SJSA1 (cell line): ENCODE measurements at regions not wholly inside any gene's neighbourhood (a gene's known extent, or its start where the extent isn't known, plus 50 kb on each side); places are given as distances from the start of the nearest gene placed in this dataset.

ENCODE experiments used
- DNase-seq, 2 experiments: peaks; one replicate each; pipeline ENCODE4 v3.0.0-alpha.2; 2015 to 2020; ENCODE audit warnings: low spot score in 2 of 2, low read depth in 1 of 2
- H3K27ac ChIP-seq: fragments of 250-450 bp; sonication (Bioruptor Pico); 2 replicates; pipeline ENCODE4 v1.5.1; 2020; ENCODE audit warnings: mild to moderate bottlenecking, moderate library complexity
- H3K27me3 ChIP-seq: fragments of 250-450 bp; sonication (Bioruptor Pico); replicated peaks from 2 replicates; pipeline ENCODE4 v1.5.1; 2020; ENCODE audit warnings: mild to moderate bottlenecking, moderate library complexity
- H3K36me3 ChIP-seq: fragments of 250-450 bp; sonication (Bioruptor Pico); 2 replicates; pipeline ENCODE4 v1.5.1; 2020; ENCODE audit warnings: mild to moderate bottlenecking
- H3K4me1 ChIP-seq: fragments of 250-450 bp; sonication (Bioruptor Pico); replicated peaks from 2 replicates; pipeline ENCODE4 v1.6.1; 2021; ENCODE audit warnings: mild to moderate bottlenecking
- H3K4me3 ChIP-seq: fragments of 250-450 bp; sonication (Bioruptor Pico); 2 replicates; pipeline ENCODE4 v1.5.1; 2020; ENCODE audit warnings: mild to moderate bottlenecking
- H3K9me3 ChIP-seq: fragments of 250-450 bp; sonication (Bioruptor Pico); replicated peaks from 2 replicates; pipeline ENCODE4 v1.5.1; 2020; ENCODE audit warnings: mild to moderate bottlenecking

- Histone ChIP-seq H3K9me3 (no peaks in the 10 kb centered on the region), H3K36me3 (no peaks in the 10 kb centered on the region), H3K4me1 (no peaks in the 10 kb centered on the region), H3K27ac (no peak overlapping the region), H3K4me3 (no peak overlapping the region), H3K27me3 (no peaks in the 10 kb centered on the region)
- DNase-seq, result no peak
These were observed 193.9 kb upstream of the ID4 start for GRCh38 chr6:19643287-19643686.

GRCh38 chr6:19643713-19644112 is 193.5 kb upstream of the ID4 start:
- Histone ChIP-seq H3K4me3 (no peak overlapping the region), H3K27ac (no peak overlapping the region), H3K27me3 (no peaks in the 10 kb centered on the region), H3K9me3 (no peaks in the 10 kb centered on the region), H3K4me1 (no peaks in the 10 kb centered on the region), H3K36me3 (no peaks in the 10 kb centered on the region)
- no peak for DNase-seq

GRCh38 chr6:19655744-19656143 is 181.4 kb upstream of the ID4 start:
- no peaks in the 10 kb centered on the region for H3K36me3 ChIP-seq

GRCh38 chr6:19660123-19660910 is 176.9 kb upstream of the ID4 start:
- peaks cover 11% of the 10 kb centered on the region; the same call in 1 of the 2 replicates for H3K27me3 ChIP-seq
- H3K27ac ChIP-seq, result no peak overlapping the region
- no peak for DNase-seq
- 0 out of 2 replicates have a peak, but pooled peaks cover 3% of the 10 kb centered on the region for H3K9me3 ChIP-seq
- no peaks in the 10 kb centered on the region; the same call in 1 of the 2 replicates for H3K4me1 ChIP-seq
- H3K36me3 ChIP-seq, result no peaks in the 10 kb centered on the region
- no peak overlapping the region for H3K4me3 ChIP-seq

More at GRCh38 chr6:19655744-19656143, 181.4 kb upstream of the ID4 start:
- H3K27ac ChIP-seq, result no peak overlapping the region
- H3K9me3 ChIP-seq, result 0 out of 2 replicates have a peak, but pooled peaks cover 3% of the 10 kb centered on the region
- peaks cover 5% of the 10 kb centered on the region; the same call in 1 of the 2 replicates for H3K27me3 ChIP-seq
- no peaks in the 10 kb centered on the region for H3K4me1 ChIP-seq
- DNase-seq, result no peak
- H3K4me3 ChIP-seq, result no peak overlapping the region

- DNase-seq, result no peak
These were observed 174.3 kb upstream of the ID4 start for GRCh38 chr6:19662911-19663310.

DNA sequence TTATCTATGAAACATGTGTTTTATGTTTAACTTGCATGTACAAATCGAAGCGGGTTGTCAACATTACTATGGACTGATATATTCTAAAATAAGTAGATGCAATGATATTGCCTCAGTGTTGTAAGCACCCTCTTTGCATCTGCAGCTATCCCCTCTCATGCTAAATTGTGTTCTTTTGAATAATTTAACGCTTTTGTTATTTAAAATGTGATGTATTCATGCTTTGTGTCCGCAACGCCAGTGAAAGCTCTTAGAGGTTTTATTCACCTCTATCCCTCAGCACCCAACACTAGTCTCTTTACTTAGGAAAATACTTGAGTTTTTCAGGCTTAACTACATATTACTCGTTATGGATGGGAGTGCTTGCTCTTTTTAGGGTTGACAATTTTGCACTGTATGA is 173.7 kb upstream of the ID4 start:
- H3K4me3 ChIP-seq, result no peak overlapping the region
- H3K36me3 ChIP-seq, result no peaks in the 10 kb centered on the region
- no peaks in the 10 kb centered on the region for H3K9me3 ChIP-seq
- H3K27me3 ChIP-seq, result peaks cover 14% of the 10 kb centered on the region; the same call in 1 of the 2 replicates
- DNase-seq, result no peak
- peaks cover 5% of the 10 kb centered on the region for H3K4me1 ChIP-seq
- no peak overlapping the region for H3K27ac ChIP-seq

More at GRCh38 chr6:19662911-19663310, 174.3 kb upstream of the ID4 start:
- H3K4me3 ChIP-seq, result no peak overlapping the region
- no peak overlapping the region for H3K27ac ChIP-seq
- peaks cover 14% of the 10 kb centered on the region; the same call in 1 of the 2 replicates for H3K27me3 ChIP-seq
- H3K36me3 ChIP-seq, result no peaks in the 10 kb centered on the region
- no peaks in the 10 kb centered on the region for H3K9me3 ChIP-seq
- no peaks in the 10 kb centered on the region; the same call in 1 of the 2 replicates for H3K4me1 ChIP-seq

- Histone ChIP-seq H3K36me3 (no peaks in the 10 kb centered on the region), H3K4me1 (peaks cover 11% of the 10 kb centered on the region), H3K9me3 (no peaks in the 10 kb centered on the region), H3K27me3 (peaks cover 14% of the 10 kb centered on the region; the same call in 1 of the 2 replicates), H3K27ac (no peak overlapping the region), H3K4me3 (no peak overlapping the region)
- no peak for DNase-seq
These were observed 173.1 kb upstream of the ID4 start for GRCh38 chr6:19664050-19664449.

DNA sequence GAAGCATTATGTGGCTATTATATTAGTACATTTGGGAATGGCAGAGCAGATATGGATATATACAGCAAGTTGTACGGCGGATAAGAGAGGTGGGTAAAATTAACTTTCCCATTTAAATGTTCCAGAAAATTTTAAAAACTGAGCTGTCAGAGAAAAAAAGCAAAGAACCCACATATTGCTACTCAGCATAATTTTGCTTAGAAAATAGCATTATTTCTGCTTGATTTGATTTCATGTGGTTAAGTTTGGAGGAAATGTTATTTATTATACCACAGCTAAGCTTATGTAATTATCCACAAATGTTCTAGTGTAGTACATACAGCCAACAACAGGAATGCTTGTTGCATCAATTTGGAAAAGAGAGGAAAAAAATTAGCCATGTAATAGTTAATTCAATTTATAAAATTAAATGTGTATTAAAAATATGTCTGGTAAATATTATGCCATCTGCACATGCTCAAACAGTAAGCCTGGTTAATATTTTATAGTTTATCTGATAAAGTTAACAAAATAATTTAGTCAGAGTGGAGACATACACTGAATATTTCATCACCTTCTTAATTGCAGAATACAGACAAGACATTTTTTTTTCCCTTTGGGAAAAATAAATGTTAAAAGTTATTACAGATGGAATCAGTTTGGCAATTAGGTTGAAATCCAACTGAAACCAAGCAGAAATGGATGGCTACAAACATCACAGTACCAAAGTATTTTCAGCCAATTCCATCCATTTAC is 172.1 kb upstream of the ID4 start:
- H3K4me1 ChIP-seq, result peaks cover 19% of the 10 kb centered on the region
- H3K4me3 ChIP-seq, result no peak overlapping the region
- no peak for DNase-seq
- 0 out of 2 replicates have a peak, but pooled peaks cover 2% of the 10 kb centered on the region for H3K9me3 ChIP-seq
- H3K27me3 ChIP-seq, result peaks cover 12% of the 10 kb centered on the region; the same call in 1 of the 2 replicates
- no peak overlapping the region for H3K27ac ChIP-seq
- no peaks in the 10 kb centered on the region for H3K36me3 ChIP-seq

GRCh38 chr6:19665613-19665909 is 171.6 kb upstream of the ID4 start:
- Histone ChIP-seq H3K27me3 (0 out of 2 replicates have a peak, but pooled peaks cover 9% of the 10 kb centered on the region), H3K4me3 (no peak overlapping the region), H3K36me3 (no peaks in the 10 kb centered on the region), H3K4me1 (peaks cover 19% of the 10 kb centered on the region), H3K9me3 (0 out of 2 replicates have a peak, but pooled peaks cover 2% of the 10 kb centered on the region), H3K27ac (no peak overlapping the region)
- DNase-seq, result no peak

DNA sequence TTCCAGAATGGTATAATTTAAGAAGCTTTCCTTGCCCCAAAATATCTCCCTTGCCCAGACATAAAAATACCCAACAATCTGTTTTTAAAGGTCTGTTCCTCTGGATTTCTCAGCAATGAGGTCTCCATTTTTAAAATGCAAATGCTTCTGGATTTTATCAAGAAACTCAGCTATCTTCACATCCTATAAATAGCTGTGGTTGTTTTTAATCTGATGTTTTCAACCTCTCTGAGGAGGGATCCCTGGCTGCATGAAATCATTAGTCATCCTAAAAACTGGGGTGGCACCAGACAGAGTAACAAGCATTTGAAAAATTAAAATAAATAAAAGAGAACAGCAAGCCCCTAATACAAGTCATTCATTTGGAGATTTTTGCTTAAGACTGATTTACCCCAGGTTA is 168.5 kb upstream of the ID4 start:
- peak in 1 of 2 experiments; percentile 5 for DNase-seq
- Histone ChIP-seq H3K27ac (no peak overlapping the region), H3K27me3 (0 out of 2 replicates have a peak, but pooled peaks cover 3% of the 10 kb centered on the region), H3K4me3 (no peak overlapping the region), H3K36me3 (no peaks in the 10 kb centered on the region), H3K4me1 (peaks cover 19% of the 10 kb centered on the region), H3K9me3 (0 out of 2 replicates have a peak, but pooled peaks cover 2% of the 10 kb centered on the region)

DNA sequence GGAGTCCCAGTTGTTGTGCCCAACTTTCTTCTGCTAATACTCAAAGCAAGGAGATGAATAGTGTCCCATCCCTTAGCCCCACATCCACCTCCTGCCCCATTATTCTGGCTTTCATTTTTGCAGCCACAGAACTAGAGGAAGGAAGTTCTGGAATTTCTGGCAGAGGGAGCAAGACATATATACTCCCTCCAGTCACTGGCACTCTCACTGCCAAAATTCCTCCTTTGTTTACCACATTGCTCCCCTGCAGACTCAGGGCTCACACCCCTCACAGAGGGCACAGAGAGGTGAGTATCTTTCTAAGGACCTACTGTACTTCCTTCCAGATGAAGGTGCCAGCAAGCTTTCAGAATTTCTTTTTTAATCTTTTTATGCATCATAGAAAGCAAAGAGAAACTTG is 168.0 kb upstream of the ID4 start:
- DNase-seq, result peak in 1 of 2 experiments; percentile 10
- H3K36me3 ChIP-seq, result no peaks in the 10 kb centered on the region
- H3K27me3 ChIP-seq, result 0 out of 2 replicates have a peak, but pooled peaks cover 3% of the 10 kb centered on the region
- H3K4me3 ChIP-seq, result no peak overlapping the region
- H3K27ac ChIP-seq, result no peak overlapping the region
- 0 out of 2 replicates have a peak, but pooled peaks cover 2% of the 10 kb centered on the region for H3K9me3 ChIP-seq
- H3K4me1 ChIP-seq, result peaks cover 19% of the 10 kb centered on the region

GRCh38 chr6:19682859-19683258 is 154.3 kb upstream of the ID4 start:
- Histone ChIP-seq H3K36me3 (no peaks in the 10 kb centered on the region), H3K4me1 (no peaks in the 10 kb centered on the region), H3K4me3 (no peak overlapping the region), H3K27me3 (no peaks in the 10 kb centered on the region; the same call in 1 of the 2 replicates), H3K27ac (no peak overlapping the region), H3K9me3 (no peaks in the 10 kb centered on the region)
- no peak for DNase-seq

- no peak for DNase-seq
- Histone ChIP-seq H3K27me3 (peaks cover 57% of the 10 kb centered on the region), H3K36me3 (no peaks in the 10 kb centered on the region), H3K27ac (no peak overlapping the region), H3K4me3 (no peak overlapping the region), H3K9me3 (0 out of 2 replicates have a peak, but pooled peaks cover 2% of the 10 kb centered on the region), H3K4me1 (0 out of 2 replicates have a peak, but pooled peaks cover 9% of the 10 kb centered on the region)
These were observed 146.7 kb upstream of the ID4 start for GRCh38 chr6:19690325-19691075.
